ENCODE measurements at regions not wholly inside any gene's neighbourhood (a gene's known extent, or its start where the extent isn't known, plus 50 kb on each side); places are given as distances from the start of the nearest gene placed in this dataset.

- TF ChIP-seq CTCF (IDR thresholded peaks at IDR 0.05) (no peak), EP300 (IDR thresholded peaks at IDR 0.05) (no peak), POLR2A (IDR thresholded peaks at IDR 0.05) (no peak), POLR2AphosphoS5 (IDR thresholded peaks at IDR 0.05) (no peak)
Observed at GRCh38 chr3:95522449-95522848, 1291.9 kb upstream of the EPHA6 start.

All from stomach (tissue), 4 donors.